ENCODE measurements at regions not wholly inside any gene's neighbourhood (a gene's known extent, or its start where the extent isn't known, plus 50 kb on each side); places are given as distances from the start of the nearest gene placed in this dataset.

DNA sequence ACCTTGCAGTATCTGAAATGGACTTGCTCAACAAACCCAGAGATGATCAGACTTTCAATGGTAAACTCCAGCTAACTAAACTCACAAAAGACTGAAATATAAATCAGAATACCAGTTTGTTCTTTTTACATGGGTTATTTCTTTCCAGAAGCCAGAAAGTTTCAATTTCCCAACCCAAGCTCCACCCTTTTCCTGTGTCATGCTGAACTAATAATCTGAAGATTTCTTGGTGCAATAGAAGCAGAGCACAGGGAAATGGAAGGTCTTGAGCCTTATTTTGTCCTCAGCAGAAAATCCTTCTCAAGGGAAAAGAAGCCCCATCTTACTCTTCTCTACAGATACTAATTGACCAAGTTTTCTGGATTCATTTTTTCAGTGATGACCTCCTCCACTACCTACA lies 93.3 kb upstream of the PAPOLG start:
- H3K27ac ChIP-seq (ENCODE audit: low read length), result no peak overlapping the region
- H2AFZ ChIP-seq (ENCODE audit: low read depth, low read length), result no peak overlapping the region
- no peak overlapping the region for H3K9ac ChIP-seq (ENCODE audit: low read length)
- no peaks in the 10 kb centered on the region for H3K9me3 ChIP-seq (ENCODE audit: insufficient read depth, low read length)
- H3K36me3 ChIP-seq (replicated peaks; ENCODE audit: low read depth, low read length), result no peaks in the 10 kb centered on the region
- no peaks in the 10 kb centered on the region for H3K27me3 ChIP-seq (ENCODE audit: low read depth, low read length)
- no peaks in the 10 kb centered on the region for H4K20me1 ChIP-seq (ENCODE audit: insufficient read depth, low read length)
- no peak overlapping the region for H3K4me3 ChIP-seq (ENCODE audit: low read length)
- peaks cover 11% of the 10 kb centered on the region for H3K4me1 ChIP-seq (ENCODE audit: low read length)
- no peaks in the 10 kb centered on the region for H3K79me2 ChIP-seq (ENCODE audit: low read length)
- H3K4me2 ChIP-seq (ENCODE audit: low read length), result no peak overlapping the region
- TF ChIP-seq, protein P1, sequence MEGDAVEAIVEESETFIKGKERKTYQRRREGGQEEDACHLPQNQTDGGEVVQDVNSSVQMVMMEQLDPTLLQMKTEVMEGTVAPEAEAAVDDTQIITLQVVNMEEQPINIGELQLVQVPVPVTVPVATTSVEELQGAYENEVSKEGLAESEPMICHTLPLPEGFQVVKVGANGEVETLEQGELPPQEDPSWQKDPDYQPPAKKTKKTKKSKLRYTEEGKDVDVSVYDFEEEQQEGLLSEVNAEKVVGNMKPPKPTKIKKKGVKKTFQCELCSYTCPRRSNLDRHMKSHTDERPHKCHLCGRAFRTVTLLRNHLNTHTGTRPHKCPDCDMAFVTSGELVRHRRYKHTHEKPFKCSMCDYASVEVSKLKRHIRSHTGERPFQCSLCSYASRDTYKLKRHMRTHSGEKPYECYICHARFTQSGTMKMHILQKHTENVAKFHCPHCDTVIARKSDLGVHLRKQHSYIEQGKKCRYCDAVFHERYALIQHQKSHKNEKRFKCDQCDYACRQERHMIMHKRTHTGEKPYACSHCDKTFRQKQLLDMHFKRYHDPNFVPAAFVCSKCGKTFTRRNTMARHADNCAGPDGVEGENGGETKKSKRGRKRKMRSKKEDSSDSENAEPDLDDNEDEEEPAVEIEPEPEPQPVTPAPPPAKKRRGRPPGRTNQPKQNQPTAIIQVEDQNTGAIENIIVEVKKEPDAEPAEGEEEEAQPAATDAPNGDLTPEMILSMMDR (IDR thresholded peaks at IDR 0.05; ENCODE audit: low read depth, low read length), result no peak
- no peak for TF ChIP-seq EZH2phosphoT487 (IDR thresholded peaks at IDR 0.05; ENCODE audit: low read depth)

DNA sequence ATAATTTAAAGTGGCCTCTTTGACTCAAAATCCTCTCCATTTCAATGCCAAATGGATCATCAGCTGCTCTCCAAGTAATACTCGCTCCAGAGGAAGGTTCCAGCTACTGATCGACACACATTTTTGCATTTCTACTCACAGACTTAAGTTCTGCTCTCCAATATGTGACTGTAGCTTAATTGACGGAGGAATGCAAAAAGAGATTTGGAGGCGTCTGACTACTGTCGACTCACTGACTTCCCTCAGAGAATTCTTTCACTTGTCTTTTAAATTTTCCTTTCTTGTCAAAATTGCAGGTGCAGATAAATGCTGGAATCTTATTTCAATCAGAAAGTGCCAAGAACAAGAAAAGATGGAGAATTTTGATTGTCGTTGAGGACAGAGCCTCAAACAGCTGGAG lies 84.1 kb upstream of the PAPOLG start:
- Histone ChIP-seq H3K9ac (ENCODE audit: low read length) (no peak overlapping the region), H3K27ac (ENCODE audit: low read length) (no peak overlapping the region), H3K27me3 (ENCODE audit: low read depth, low read length) (peaks cover 3% of the 10 kb centered on the region; the same call in 1 of the 2 replicates), H3K4me2 (ENCODE audit: low read length) (no peak overlapping the region), H2AFZ (ENCODE audit: low read depth, low read length) (no peak overlapping the region), H3K36me3 (replicated peaks; ENCODE audit: low read depth, low read length) (no peaks in the 10 kb centered on the region), H3K4me3 (ENCODE audit: low read length) (no peak overlapping the region), H4K20me1 (ENCODE audit: insufficient read depth, low read length) (no peaks in the 10 kb centered on the region), H3K79me2 (ENCODE audit: low read length) (no peaks in the 10 kb centered on the region), H3K4me1 (ENCODE audit: low read length) (0 out of 2 replicates have a peak, but pooled peaks cover 4% of the 10 kb centered on the region), H3K9me3 (ENCODE audit: insufficient read depth, low read length) (no peaks in the 10 kb centered on the region)
- TF ChIP-seq, protein P1 (IDR thresholded peaks at IDR 0.05; ENCODE audit: low read depth, low read length), result no peak
- no peak for TF ChIP-seq EZH2phosphoT487 (IDR thresholded peaks at IDR 0.05; ENCODE audit: low read depth)

DNA sequence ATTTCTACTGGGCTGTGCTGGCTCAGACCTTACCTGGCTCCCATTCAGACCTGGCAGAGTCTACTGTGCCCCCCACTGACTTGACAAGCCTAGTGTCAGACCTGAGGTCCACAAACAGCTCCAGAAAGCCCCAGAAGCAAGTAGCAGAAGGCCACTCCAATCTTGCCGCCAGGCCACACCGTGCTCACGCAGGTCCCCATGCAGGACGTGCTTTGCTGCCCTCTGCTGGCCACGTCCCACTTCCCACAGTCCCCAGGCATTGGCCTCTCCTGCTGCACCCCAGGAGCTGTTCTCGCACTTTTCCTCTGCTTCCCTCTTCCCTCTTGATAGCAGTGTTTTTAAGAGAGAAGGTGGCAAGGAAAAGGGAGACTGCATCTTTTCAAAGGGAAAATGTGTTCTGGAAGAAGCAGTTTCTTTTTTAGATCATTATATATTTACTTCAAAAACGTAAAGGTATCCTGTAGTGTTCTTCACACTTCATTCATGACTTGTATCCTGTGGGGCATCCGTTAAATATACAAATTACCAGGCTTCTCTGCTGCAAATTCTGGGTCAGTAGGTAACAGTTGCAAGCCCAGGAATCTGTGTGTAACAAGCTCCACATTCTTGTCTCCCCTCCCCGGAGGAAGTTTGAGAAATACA lies 81.4 kb upstream of the PAPOLG start:
- Histone ChIP-seq H3K9me3 (ENCODE audit: insufficient read depth, low read length) (no peaks in the 10 kb centered on the region), H3K36me3 (replicated peaks; ENCODE audit: low read depth, low read length) (no peaks in the 10 kb centered on the region), H3K4me3 (ENCODE audit: low read length) (no peak overlapping the region), H3K4me2 (ENCODE audit: low read length) (peak overlapping the region; percentile 54), H3K4me1 (ENCODE audit: low read length) (0 out of 2 replicates have a peak, but pooled peaks cover 4% of the 10 kb centered on the region), H3K79me2 (ENCODE audit: low read length) (no peaks in the 10 kb centered on the region), H3K9ac (ENCODE audit: low read length) (peak overlapping the region; percentile 16; the same call in 1 of the 2 replicates), H3K27ac (ENCODE audit: low read length) (no peak overlapping the region), H4K20me1 (ENCODE audit: insufficient read depth, low read length) (no peaks in the 10 kb centered on the region), H2AFZ (ENCODE audit: low read depth, low read length) (peak overlapping the region; percentile 93), H3K27me3 (ENCODE audit: low read depth, low read length) (peaks cover 14% of the 10 kb centered on the region)
- TF ChIP-seq, protein P1 (IDR thresholded peaks at IDR 0.05; ENCODE audit: low read depth, low read length), result peak; percentile 96
- no peak for TF ChIP-seq EZH2phosphoT487 (IDR thresholded peaks at IDR 0.05; ENCODE audit: low read depth)

DNA sequence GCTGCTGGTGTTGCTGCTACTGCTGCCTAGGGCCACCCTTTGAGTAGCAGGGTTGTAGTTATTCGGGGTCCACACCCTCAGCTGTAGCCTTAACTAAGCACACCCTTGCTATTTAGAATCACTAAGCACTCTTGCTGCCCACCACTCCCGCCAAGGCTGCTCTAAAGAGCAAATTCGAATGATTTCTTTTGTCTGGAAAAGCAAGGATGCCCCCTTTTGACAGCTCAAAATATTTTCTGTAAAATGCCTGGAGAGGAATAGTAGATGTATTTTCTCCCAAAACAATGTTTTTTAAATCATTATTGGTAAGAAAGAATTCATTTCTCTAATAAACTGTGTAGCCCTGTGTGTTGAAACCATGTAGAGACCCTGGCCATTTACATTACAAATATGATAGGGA lies 80.8 kb upstream of the PAPOLG start:
- H3K9ac ChIP-seq (ENCODE audit: low read length), result no peak overlapping the region
- H3K4me1 ChIP-seq (ENCODE audit: low read length), result 0 out of 2 replicates have a peak, but pooled peaks cover 4% of the 10 kb centered on the region
- H3K4me2 ChIP-seq (ENCODE audit: low read length), result peak overlapping the region; percentile 54
- peak overlapping the region; percentile 29 for H2AFZ ChIP-seq (ENCODE audit: low read depth, low read length)
- H3K27me3 ChIP-seq (ENCODE audit: low read depth, low read length), result peaks cover 18% of the 10 kb centered on the region
- H3K79me2 ChIP-seq (ENCODE audit: low read length), result no peaks in the 10 kb centered on the region
- H4K20me1 ChIP-seq (ENCODE audit: insufficient read depth, low read length), result no peaks in the 10 kb centered on the region
- no peak overlapping the region for H3K4me3 ChIP-seq (ENCODE audit: low read length)
- TF ChIP-seq, protein P1 (IDR thresholded peaks at IDR 0.05; ENCODE audit: low read depth, low read length), result peak; percentile 52
- no peak for TF ChIP-seq EZH2phosphoT487 (IDR thresholded peaks at IDR 0.05; ENCODE audit: low read depth)
- no peaks in the 10 kb centered on the region for H3K9me3 ChIP-seq (ENCODE audit: insufficient read depth, low read length)
- no peaks in the 10 kb centered on the region for H3K36me3 ChIP-seq (replicated peaks; ENCODE audit: low read depth, low read length)
- H3K27ac ChIP-seq (ENCODE audit: low read length), result no peak overlapping the region
